CD14-positive monocyte (primary cell): ENCODE measurements at regions not wholly inside any gene's neighbourhood (a gene's known extent, or its start where the extent isn't known, plus 50 kb on each side); places are given as distances from the start of the nearest gene placed in this dataset.

Source experiments
- DNase-seq, 3 donors: peaks; one replicate each; pipeline ENCODE4 v3.0.0-alpha.2; 2011 to 2022
- H2AFZ ChIP-seq: 2 replicates; pipeline ENCODE4 v1.6.0; 2012; ENCODE audit warnings: mild to moderate bottlenecking, low read depth, low read length, inconsistent platforms; ENCODE audit not compliant: insufficient read depth, poor library complexity, severe bottlenecking
- H3K27ac ChIP-seq, 2 donors: 1 replicate in 1 of 2; 2 replicates in 1 of 2; pipeline ENCODE4 v1.5.1; 2012 to 2013; ENCODE audit warnings: low read length in 2 of 2, control low read depth in 1 of 2, inconsistent platforms in 1 of 2, low read depth in 1 of 2, mild to moderate bottlenecking in 1 of 2
- H3K27me3 ChIP-seq, 2 donors: one replicate each; pipeline versions ENCODE4 v1.6.0 to v1.6.1; 2011 to 2013; ENCODE audit warnings: low read length in 2 of 2; ENCODE audit not compliant: control insufficient read depth in 2 of 2, insufficient read depth in 2 of 2
- H3K36me3 ChIP-seq, 2 donors: replicated peaks in 1 of 2; 1 replicate in 1 of 2; 2 replicates in 1 of 2; pipeline versions ENCODE4 v1.5.1 to v1.6.1; 2012 to 2013; ENCODE audit warnings: low read length in 2 of 2, control low read depth in 1 of 2, inconsistent platforms in 1 of 2, mild to moderate bottlenecking in 1 of 2; ENCODE audit not compliant: insufficient read depth in 2 of 2, control insufficient read depth in 1 of 2
- H3K4me1 ChIP-seq, 2 donors: 1 replicate in 1 of 2; 2 replicates in 1 of 2; pipeline versions ENCODE4 v1.5.1 to v1.6.1; 2012 to 2013; ENCODE audit warnings: low read length in 2 of 2, control low read depth in 1 of 2, inconsistent platforms in 1 of 2, mild to moderate bottlenecking in 1 of 2, moderate library complexity in 1 of 2; ENCODE audit not compliant: insufficient read depth in 2 of 2, control insufficient read depth in 1 of 2
- H3K4me2 ChIP-seq: replicated peaks from 2 replicates; pipeline ENCODE3; 2012; ENCODE audit warnings: low read length, moderate library complexity, mild to moderate bottlenecking; ENCODE audit not compliant: poor library complexity, severe bottlenecking; ENCODE audit errors: extremely low read depth
- H3K4me3 ChIP-seq, 3 experiments: fragments of 200-600 bp in 1 of 3; sonication (generic) in 1 of 3; replicated peaks in 1 of 3; 1 replicate in 2 of 3; 2 replicates in 1 of 3; pipeline ENCODE4 v1.5.1; 2011 to 2013; ENCODE audit warnings: low read length in 3 of 3, mild to moderate bottlenecking in 3 of 3, control low read depth in 2 of 3, low read depth in 2 of 3, inconsistent platforms in 1 of 3, moderate library complexity in 1 of 3
- H3K79me2 ChIP-seq: 2 replicates; pipeline ENCODE4 v1.6.0; 2012; ENCODE audit warnings: mild to moderate bottlenecking, control low read depth, inconsistent platforms, low read length, moderate library complexity; ENCODE audit not compliant: insufficient read depth
- H3K9ac ChIP-seq: 2 replicates; pipeline ENCODE4 v1.6.0; 2017; ENCODE audit warnings: low read length, mild to moderate bottlenecking; ENCODE audit not compliant: insufficient read depth, poor library complexity, severe bottlenecking
- H3K9me3 ChIP-seq, 2 donors: replicated peaks in 1 of 2; 1 replicate in 1 of 2; 2 replicates in 1 of 2; pipeline versions ENCODE4 v1.5.1 to v1.6.1; 2012 to 2013; ENCODE audit warnings: low read length in 2 of 2, control low read depth in 1 of 2; ENCODE audit not compliant: control insufficient read depth in 1 of 2, insufficient read depth in 1 of 2
- H4K20me1 ChIP-seq: 2 replicates; pipeline ENCODE4 v1.6.0; 2012; ENCODE audit warnings: mild to moderate bottlenecking, low read length, control low read depth, moderate library complexity; ENCODE audit not compliant: insufficient read depth
- H3K27ac Mint-ChIP-seq, 7 donors: one replicate each; pipeline ENCODE4 v1.8.0; 2020; ENCODE audit warnings: mild to moderate bottlenecking in 7 of 7, mixed read lengths in 7 of 7, moderate library complexity in 6 of 7, inconsistent platforms in 2 of 7
- H3K27me3 Mint-ChIP-seq, 3 donors: one replicate each; pipeline ENCODE4 v1.8.0; 2021 to 2022; ENCODE audit warnings: low read depth in 3 of 3, mild to moderate bottlenecking in 3 of 3, mixed read lengths in 3 of 3, moderate library complexity in 3 of 3, inconsistent platforms in 1 of 3
- H3K36me3 Mint-ChIP-seq, 2 donors: one replicate each; pipeline ENCODE4 v1.8.0; 2020; ENCODE audit warnings: mixed read lengths in 2 of 2, inconsistent platforms in 1 of 2, mild to moderate bottlenecking in 1 of 2
- H3K4me1 Mint-ChIP-seq: one replicate; pipeline ENCODE4 v1.8.0; 2020; ENCODE audit warnings: mild to moderate bottlenecking, mixed read lengths
- H3K4me3 Mint-ChIP-seq, 2 donors: one replicate each; pipeline ENCODE4 v1.8.0; 2020; ENCODE audit warnings: mild to moderate bottlenecking in 2 of 2, mixed read lengths in 2 of 2, moderate library complexity in 1 of 2
- H3K9me3 Mint-ChIP-seq, 7 donors: one replicate each; pipeline ENCODE4 v1.8.0; 2020 to 2022; ENCODE audit warnings: mixed read lengths in 7 of 7, mild to moderate bottlenecking in 6 of 7, moderate library complexity in 6 of 7, inconsistent platforms in 2 of 7
- CTCF ChIP-seq: fragments of 200-600 bp; IDR thresholded peaks from one replicate; pipeline ENCODE4 v1.8.0; 2022; ENCODE audit warnings: antibody characterized with exemption, mild to moderate bottlenecking
- WGBS: methylation state at CpG from one replicate; pipeline ENCODE4 v1.1.5; 2013; ENCODE audit warnings: missing lambda C conversion rate; ENCODE audit not compliant: insufficient coverage; 5-methylcytosine and 5-hydroxymethylcytosine counted together
- intact Hi-C, 2 donors: fragments of 100-400 bp; cut with micrococcal nuclease; formaldehyde crosslinking; loops; one replicate each; pipeline versions ENCODE4 v1.15.0 to v1.15.1; 2023

- WGBS: no CpG with 5 or more reads among the region's 3 CpGs
- no peaks in the 10 kb centered on the region for H3K79me2 ChIP-seq
- TF ChIP-seq CTCF: no peak
Observed at GRCh38 chr16:63933841-63934240, 1188.0 kb downstream of the CDH11 start.

GRCh38 chr16:63928421-63928820 lies 1193.4 kb downstream of the CDH11 start:
- H3K9me3 Mint-ChIP-seq: peaks cover 0 to 2% (median 0%) of the 10 kb centered on the region in 7 donors
- no peaks in the 10 kb centered on the region for H3K9me3 ChIP-seq
- no peak overlapping the region for H2AFZ ChIP-seq
- H4K20me1 ChIP-seq: no peaks in the 10 kb centered on the region
- H3K4me3 Mint-ChIP-seq: no peak overlapping the region
- H3K27me3 ChIP-seq: no peaks in the 10 kb centered on the region
- intact Hi-C loops: no loop called here
- H3K27me3 Mint-ChIP-seq: no peaks in the 10 kb centered on the region
- H3K79me2 ChIP-seq: no peaks in the 10 kb centered on the region
- WGBS: 92% methylated on average over 2 of the region's 4 CpGs
- no peaks in the 10 kb centered on the region for H3K4me1 Mint-ChIP-seq
- H3K36me3 Mint-ChIP-seq: no peaks in the 10 kb centered on the region
- no peak for TF ChIP-seq CTCF
- no peak overlapping the region for H3K9ac ChIP-seq
- no peaks in the 10 kb centered on the region for H3K4me1 ChIP-seq
- DNase-seq: no peak
- H3K4me2 ChIP-seq: no peak overlapping the region
- H3K36me3 ChIP-seq: no peaks in the 10 kb centered on the region
- H3K27ac Mint-ChIP-seq: no peak overlapping the region
- no peak overlapping the region for H3K4me3 ChIP-seq
- no peak overlapping the region for H3K27ac ChIP-seq

More at GRCh38 chr16:63933841-63934240, 1188.0 kb downstream of the CDH11 start:
- Mint-ChIP-seq H3K27me3 (no peaks in the 10 kb centered on the region), H3K9me3 (peaks cover 0 to 4% (median 4%) of the 10 kb centered on the region in 7 donors), H3K4me3 (no peak overlapping the region), H3K4me1 (no peaks in the 10 kb centered on the region), H3K36me3 (no peaks in the 10 kb centered on the region), H3K27ac (no peak overlapping the region)
- Histone ChIP-seq H3K36me3 (no peaks in the 10 kb centered on the region), H4K20me1 (no peaks in the 10 kb centered on the region), H3K4me3 (no peak overlapping the region), H3K27me3 (no peaks in the 10 kb centered on the region), H3K9ac (no peak overlapping the region), H2AFZ (no peak overlapping the region), H3K4me1 (no peaks in the 10 kb centered on the region), H3K27ac (no peak overlapping the region), H3K9me3 (no peaks in the 10 kb centered on the region), H3K4me2 (no peak overlapping the region)
- intact Hi-C loops: no loop called here
- DNase-seq: no peak
